HT1080 (cell line): ENCODE measurements at regions not wholly inside any gene's neighbourhood (a gene's known extent, or its start where the extent isn't known, plus 50 kb on each side); places are given as distances from the start of the nearest gene placed in this dataset. TPM values are rescaled to one million over a fixed set of nuclear protein-coding genes. Genes with fewer than 3 reads are reported as not detected.
A peak's percentile ranks its signal among the peaks of the same experiment; 100 is the strongest.
"Not testable (repeated sequence)": the region's sequence is repeated elsewhere in the genome, so short reads cannot be mapped to it uniquely, and the experiment has no call there.

ENCODE experiments used
- DNase-seq: peaks from one replicate; pipeline ENCODE4 v3.0.0-alpha.2; 2015; ENCODE audit warnings: low read depth
- small RNA-seq: library from RNA; depleted of rRNA; stranded (forward); fragments of <200 nt; gene quantifications from one replicate; pipeline ENCODE3, GENCODE V24; 2014

- DNase-seq = no peak
These were observed 123.9 kb upstream of the RXFP1 start for GRCh38 chr4:158397781-158398180.

- not testable (repeated sequence) for DNase-seq
These were observed 113.7 kb upstream of the RXFP1 start for GRCh38 chr4:158407961-158408360.

- peak; percentile 38 for DNase-seq
These were observed 111.4 kb upstream of the RXFP1 start for GRCh38 chr4:158410272-158410671.

GRCh38 chr4:158411269-158411668 is 110.4 kb upstream of the RXFP1 start:
- DNase-seq = no peak

GRCh38 chr4:158418679-158419078 is 103.0 kb upstream of the RXFP1 start:
- not testable (repeated sequence) for DNase-seq

- no peak for DNase-seq
These were observed 100.9 kb upstream of the RXFP1 start for GRCh38 chr4:158420782-158421181.

GRCh38 chr4:158422546-158422945 is 99.1 kb upstream of the RXFP1 start:
- DNase-seq = no peak

GRCh38 chr4:158428242-158428641 is 93.4 kb upstream of the RXFP1 start:
- peak; percentile 10 for DNase-seq

- no peak for DNase-seq
These were observed 78.9 kb upstream of the RXFP1 start for GRCh38 chr4:158442736-158443135.

- DNase-seq = no peak
These were observed 78.0 kb upstream of the RXFP1 start for GRCh38 chr4:158443731-158444130.

- peak; percentile 31 for DNase-seq
These were observed 77.1 kb upstream of the RXFP1 start for GRCh38 chr4:158444621-158445020.

GRCh38 chr4:158446106-158446505 is 75.6 kb upstream of the RXFP1 start:
- no peak for DNase-seq

- DNase-seq = no peak
These were observed 70.9 kb upstream of the RXFP1 start for GRCh38 chr4:158450741-158451140.

- not testable (repeated sequence) for DNase-seq
These were observed 69.6 kb upstream of the RXFP1 start for GRCh38 chr4:158452116-158452515.

- no peak for DNase-seq
These were observed 63.3 kb upstream of the RXFP1 start for GRCh38 chr4:158458271-158458895.

- DNase-seq = peak; percentile 10
These were observed 62.4 kb upstream of the RXFP1 start for GRCh38 chr4:158459085-158459820.

- no peak for DNase-seq
These were observed 60.3 kb upstream of the RXFP1 start for GRCh38 chr4:158461336-158461735.

- no peak for DNase-seq
These were observed 59.1 kb upstream of the RXFP1 start for GRCh38 chr4:158462611-158463010.

Small RNA genes in the stretch of these regions (small RNA-seq; reads per million reads assigned to genes)
- gene RNU4-79P = not detected
